B cell (primary cell): ENCODE measurements at regions not wholly inside any gene's neighbourhood (a gene's known extent, or its start where the extent isn't known, plus 50 kb on each side); places are given as distances from the start of the nearest gene placed in this dataset.
"Not testable (repeated sequence)": the region's sequence is repeated elsewhere in the genome, so short reads cannot be mapped to it uniquely, and the experiment has no call there.

Experiments
- ATAC-seq: fragments of 200-7000 bp; cut with Tn5 transposase; one replicate; pipeline ENCODE4 v1.10.0; 2021; ENCODE audit warnings: low read depth, mild to moderate bottlenecking, moderate number of reproducible peaks, moderate library complexity
- CTCF ChIA-PET: fragments of 350-600 bp; sonication (Branson Sonifier 250); formaldehyde crosslinking; loops from one replicate; lab custom pipeline; 2021; ENCODE audit warnings: antibody characterized with exemption, inconsistent platforms; lab: Charles Lee
- POLR2A ChIA-PET: fragments of 350-600 bp; sonication (Branson Sonifier 250); formaldehyde crosslinking; loops from one replicate; lab custom pipeline; 2021; ENCODE audit warnings: antibody characterized with exemption; lab: Charles Lee
- DNase-seq: peaks from one replicate; pipeline ENCODE4 v3.0.0; 2013
- H2AFZ ChIP-seq: 2 replicates; pipeline ENCODE4 v1.6.1; 2012; ENCODE audit warnings: mild to moderate bottlenecking, low read depth, low read length; ENCODE audit not compliant: insufficient read depth, poor library complexity, severe bottlenecking
- H3K27ac ChIP-seq, 2 donors: 1 replicate in 1 of 2; 2 replicates in 1 of 2; pipeline ENCODE4 v1.5.1; 2012 to 2013; ENCODE audit warnings: low read length in 2 of 2, mild to moderate bottlenecking in 2 of 2, moderate library complexity in 1 of 2
- H3K27me3 ChIP-seq, 4 experiments: fragments of 200-600 bp in 1 of 4; sonication (generic) in 1 of 4; replicated peaks in 1 of 4; 1 replicate in 2 of 4; 2 replicates in 2 of 4; pipeline versions ENCODE4 v1.6.1 to v1.7.0; 2013 to 2016; ENCODE audit warnings: low read length in 3 of 4, mild to moderate bottlenecking in 2 of 4, mixed read lengths in 1 of 4, moderate library complexity in 1 of 4; ENCODE audit not compliant: insufficient read depth in 4 of 4, control insufficient read depth in 3 of 4; ENCODE audit errors: control extremely low read depth in 1 of 4
- H3K36me3 ChIP-seq, 2 experiments: replicated peaks in 1 of 2; 1 replicate in 1 of 2; 2 replicates in 1 of 2; pipeline versions ENCODE4 v1.6.1 to v1.7.1; 2013; ENCODE audit warnings: low read length in 1 of 2; ENCODE audit not compliant: insufficient read depth in 2 of 2, control insufficient read depth in 1 of 2; ENCODE audit errors: control extremely low read depth in 1 of 2, extremely low read depth in 1 of 2
- H3K4me1 ChIP-seq, 2 donors: fragments of 200-600 bp in 1 of 2; sonication (generic) in 1 of 2; 1 replicate in 1 of 2; 2 replicates in 1 of 2; pipeline versions ENCODE4 v1.5.1 to v1.6.1; 2013 to 2017; ENCODE audit warnings: low read length in 2 of 2; ENCODE audit not compliant: control insufficient read depth in 2 of 2, insufficient read depth in 2 of 2
- H3K4me2 ChIP-seq: replicated peaks from 2 replicates; pipeline ENCODE3; 2012; ENCODE audit warnings: mild to moderate bottlenecking, low read depth, low read length; ENCODE audit not compliant: poor library complexity, severe bottlenecking
- H3K4me3 ChIP-seq, 5 experiments: fragments of 200-600 bp in 1 of 5; sonication (generic) in 1 of 5; 1 replicate in 3 of 5; 2 replicates in 2 of 5; pipeline versions ENCODE4 v1.5.1 to v1.7.0; 2011 to 2016; ENCODE audit warnings: low read length in 4 of 5, mild to moderate bottlenecking in 4 of 5, low read depth in 2 of 5, control low read depth in 1 of 5, moderate library complexity in 1 of 5; ENCODE audit not compliant: insufficient read depth in 1 of 5; ENCODE audit errors: control extremely low read depth in 1 of 5, extremely low read depth in 1 of 5
- H3K79me2 ChIP-seq: fragments of 200-600 bp; sonication (generic); one replicate; pipeline ENCODE4 v1.6.0; 2016; ENCODE audit warnings: low read length; ENCODE audit not compliant: control insufficient read depth, insufficient read depth
- H3K9ac ChIP-seq: fragments of 200-600 bp; sonication (generic); 2 replicates; pipeline ENCODE4 v1.6.1; 2017; ENCODE audit warnings: mild to moderate bottlenecking, low read length, moderate library complexity
- H3K9me3 ChIP-seq, 3 donors: one replicate each; pipeline versions ENCODE4 v1.6.1 to v1.7.1; 2013; ENCODE audit warnings: low read length in 2 of 3; ENCODE audit not compliant: control insufficient read depth in 2 of 3, insufficient read depth in 1 of 3; ENCODE audit errors: control extremely low read depth in 1 of 3
- H4K20me1 ChIP-seq: 2 replicates; pipeline ENCODE4 v1.6.0; 2012; ENCODE audit warnings: mild to moderate bottlenecking, low read length; ENCODE audit not compliant: insufficient read depth, control insufficient read depth, poor library complexity, severe bottlenecking
- H3K27ac Mint-ChIP-seq: one replicate; pipeline ENCODE4 v1.8.0; 2021; ENCODE audit warnings: mixed read lengths
- H3K27me3 Mint-ChIP-seq: one replicate; pipeline ENCODE4 v1.8.0; 2021; ENCODE audit warnings: mixed read lengths
- H3K4me1 Mint-ChIP-seq: one replicate; pipeline ENCODE4 v1.8.0; 2021; ENCODE audit warnings: mixed read lengths
- H3K4me3 Mint-ChIP-seq: one replicate; pipeline ENCODE4 v1.8.0; 2021; ENCODE audit warnings: mixed read lengths
- H3K9me3 Mint-ChIP-seq: one replicate; pipeline ENCODE4 v1.8.0; 2022; ENCODE audit warnings: mixed read lengths; ENCODE audit not compliant: insufficient read depth
- WGBS: methylation state at CpG from one replicate; pipeline ENCODE4 v1.1.5; 2013; ENCODE audit warnings: missing lambda C conversion rate; ENCODE audit not compliant: insufficient coverage; 5-methylcytosine and 5-hydroxymethylcytosine counted together
- intact Hi-C: fragments of 100-400 bp; cut with micrococcal nuclease; formaldehyde crosslinking; loops from one replicate; pipeline ENCODE4 v1.10.0; 2022

GRCh38 chr5:21473981-21474380, 1379.2 kb downstream of the CDH12 start:
- H2AFZ ChIP-seq, H3K27ac Mint-ChIP-seq, H3K4me1 Mint-ChIP-seq, H3K4me1 ChIP-seq, H3K27me3 Mint-ChIP-seq, H3K27ac ChIP-seq, H4K20me1 ChIP-seq, H3K4me3 Mint-ChIP-seq, CTCF ChIA-PET, H3K79me2 ChIP-seq, H3K27me3 ChIP-seq, ATAC-seq, H3K4me3 ChIP-seq, POLR2A ChIA-PET, H3K9ac ChIP-seq, intact Hi-C loops, DNase-seq, H3K9me3 Mint-ChIP-seq, H3K4me2 ChIP-seq, H3K36me3 ChIP-seq, H3K9me3 ChIP-seq: not testable (repeated sequence)
- WGBS = 100% methylated on average over 2 of the region's 6 CpGs

- H3K36me3 ChIP-seq, CTCF ChIA-PET, ATAC-seq, H3K4me3 ChIP-seq, H3K27me3 ChIP-seq, H3K4me3 Mint-ChIP-seq, H2AFZ ChIP-seq, H3K27ac Mint-ChIP-seq, H4K20me1 ChIP-seq, DNase-seq, H3K9me3 ChIP-seq, POLR2A ChIA-PET, H3K9ac ChIP-seq, H3K9me3 Mint-ChIP-seq, H3K4me1 Mint-ChIP-seq, H3K4me1 ChIP-seq, H3K27me3 Mint-ChIP-seq, H3K27ac ChIP-seq, intact Hi-C loops, H3K79me2 ChIP-seq, H3K4me2 ChIP-seq: not testable (repeated sequence)
- 97% methylated on average over 7 of the region's 13 CpGs for WGBS
Observed at GRCh38 chr5:21473436-21473835, 1379.7 kb downstream of the CDH12 start.

GRCh38 chr5:21471691-21472090, 1381.5 kb downstream of the CDH12 start:
- CTCF ChIA-PET = not testable (repeated sequence)

GRCh38 chr5:21469523-21470101, 1383.5 kb downstream of the CDH12 start:
- WGBS = 100% methylated on average over 2 of the region's 6 CpGs
- DNase-seq, H3K9ac ChIP-seq, ATAC-seq, H4K20me1 ChIP-seq, intact Hi-C loops, POLR2A ChIA-PET, H3K4me1 Mint-ChIP-seq, H2AFZ ChIP-seq, H3K27me3 ChIP-seq, CTCF ChIA-PET, H3K4me1 ChIP-seq, H3K27ac Mint-ChIP-seq, H3K9me3 Mint-ChIP-seq, H3K4me3 ChIP-seq, H3K4me3 Mint-ChIP-seq, H3K79me2 ChIP-seq, H3K27me3 Mint-ChIP-seq, H3K36me3 ChIP-seq, H3K4me2 ChIP-seq, H3K27ac ChIP-seq, H3K9me3 ChIP-seq: not testable (repeated sequence)

More at GRCh38 chr5:21471691-21472090, 1381.5 kb downstream of the CDH12 start:
- intact Hi-C loops, DNase-seq, H3K4me3 Mint-ChIP-seq, H3K79me2 ChIP-seq, H3K4me1 Mint-ChIP-seq, H3K9ac ChIP-seq, H3K4me2 ChIP-seq, H3K36me3 ChIP-seq, POLR2A ChIA-PET, H3K4me3 ChIP-seq, H3K9me3 Mint-ChIP-seq, H4K20me1 ChIP-seq, H3K27ac Mint-ChIP-seq, H3K4me1 ChIP-seq, ATAC-seq, H3K9me3 ChIP-seq, H3K27me3 ChIP-seq, H2AFZ ChIP-seq, H3K27me3 Mint-ChIP-seq, H3K27ac ChIP-seq: not testable (repeated sequence)
- no CpG with 5 or more reads among the region's 3 CpGs for WGBS
